GM06990 (cell line): ENCODE measurements at regions not wholly inside any gene's neighbourhood (a gene's known extent, or its start where the extent isn't known, plus 50 kb on each side); places are given as distances from the start of the nearest gene placed in this dataset.

Experiments used
- DNase-seq: peaks from one replicate; pipeline ENCODE4 v3.0.0-alpha.2; 2011; ENCODE audit not compliant: insufficient read length; ENCODE audit errors: extremely low read depth
- H3K27me3 ChIP-seq: replicated peaks from 2 replicates; pipeline ENCODE4 v1.6.0; 2011; ENCODE audit warnings: low read length; ENCODE audit not compliant: control insufficient read depth, insufficient read depth
- H3K36me3 ChIP-seq: 2 replicates; pipeline ENCODE4 v1.5.1; 2011; ENCODE audit warnings: low read length; ENCODE audit not compliant: control insufficient read depth, insufficient read depth
- H3K4me3 ChIP-seq: replicated peaks from 2 replicates; pipeline ENCODE4 v1.5.1; 2011; ENCODE audit warnings: low read depth, mild to moderate bottlenecking, control low read depth, low read length
- TF ChIP-seq, protein P1 (sequence below): IDR thresholded peaks from 2 replicates; pipeline ENCODE4 v1.5.1; 2011; ENCODE audit warnings: low read length, control low read depth, mild to moderate bottlenecking, inconsistent platforms; ENCODE audit not compliant: insufficient read depth, poor library complexity, severe bottlenecking

GRCh38 chr11:76259299-76259908 lies 53.1 kb upstream of the WNT11 start:
- no peak for DNase-seq
- Histone ChIP-seq H3K4me3 (no peak overlapping the region), H3K27me3 (peaks cover 8% of the 10 kb centered on the region), H3K36me3 (no peaks in the 10 kb centered on the region)
- TF ChIP-seq, protein P1, sequence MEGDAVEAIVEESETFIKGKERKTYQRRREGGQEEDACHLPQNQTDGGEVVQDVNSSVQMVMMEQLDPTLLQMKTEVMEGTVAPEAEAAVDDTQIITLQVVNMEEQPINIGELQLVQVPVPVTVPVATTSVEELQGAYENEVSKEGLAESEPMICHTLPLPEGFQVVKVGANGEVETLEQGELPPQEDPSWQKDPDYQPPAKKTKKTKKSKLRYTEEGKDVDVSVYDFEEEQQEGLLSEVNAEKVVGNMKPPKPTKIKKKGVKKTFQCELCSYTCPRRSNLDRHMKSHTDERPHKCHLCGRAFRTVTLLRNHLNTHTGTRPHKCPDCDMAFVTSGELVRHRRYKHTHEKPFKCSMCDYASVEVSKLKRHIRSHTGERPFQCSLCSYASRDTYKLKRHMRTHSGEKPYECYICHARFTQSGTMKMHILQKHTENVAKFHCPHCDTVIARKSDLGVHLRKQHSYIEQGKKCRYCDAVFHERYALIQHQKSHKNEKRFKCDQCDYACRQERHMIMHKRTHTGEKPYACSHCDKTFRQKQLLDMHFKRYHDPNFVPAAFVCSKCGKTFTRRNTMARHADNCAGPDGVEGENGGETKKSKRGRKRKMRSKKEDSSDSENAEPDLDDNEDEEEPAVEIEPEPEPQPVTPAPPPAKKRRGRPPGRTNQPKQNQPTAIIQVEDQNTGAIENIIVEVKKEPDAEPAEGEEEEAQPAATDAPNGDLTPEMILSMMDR = no peak

GRCh38 chr11:76257074-76257719 lies 50.9 kb upstream of the WNT11 start:
- TF ChIP-seq, protein P1 = no peak
- no peak for DNase-seq
- no peaks in the 10 kb centered on the region for H3K36me3 ChIP-seq
- no peak overlapping the region for H3K4me3 ChIP-seq
- peaks cover 7% of the 10 kb centered on the region for H3K27me3 ChIP-seq

DNA sequence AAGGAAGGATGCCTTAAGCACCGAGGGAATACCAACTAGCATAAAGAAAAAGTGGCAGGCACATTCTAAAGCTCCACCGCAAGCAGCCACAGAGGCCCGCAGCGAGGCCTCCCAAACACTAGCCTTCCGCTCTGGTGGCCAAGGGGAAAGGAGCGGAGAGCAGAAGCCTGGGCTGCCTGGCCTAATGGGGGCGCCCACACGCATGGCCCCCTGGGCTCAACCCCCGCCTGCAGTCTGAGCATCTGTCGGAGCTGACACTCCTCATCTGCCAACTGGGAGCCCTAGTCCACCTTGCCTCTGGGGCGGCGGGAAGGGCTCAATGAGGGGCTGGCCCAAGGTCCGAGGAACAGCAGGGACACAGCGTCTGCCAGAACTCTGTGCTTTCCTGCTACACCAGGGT lies 50.1 kb upstream of the WNT11 start:
- peaks cover 5% of the 10 kb centered on the region for H3K27me3 ChIP-seq
- TF ChIP-seq, protein P1 = no peak
- DNase-seq = no peak
- H3K36me3 ChIP-seq = no peaks in the 10 kb centered on the region
- no peak overlapping the region for H3K4me3 ChIP-seq
